ENCODE measurements at regions not wholly inside any gene's neighbourhood (a gene's known extent, or its start where the extent isn't known, plus 50 kb on each side); places are given as distances from the start of the nearest gene placed in this dataset.

- WGBS (ENCODE audit: extremely low coverage, insufficient coverage, low lambda C conversion rate) = no CpG with 5 or more reads among the region's 13 CpGs
- Histone ChIP-seq H3K79me1 (ENCODE audit: low read length) (no peaks in the 10 kb centered on the region), H3K27me3 (ENCODE audit: insufficient read depth, low read length, poor library complexity) (no peaks in the 10 kb centered on the region)
Observed at GRCh38 chr22:19615001-19615461, 90.8 kb upstream of the CLDN5 start.

GRCh38 chr22:19615867-19616581, 91.8 kb upstream of the CLDN5 start:
- Histone ChIP-seq H3K4ac (ENCODE audit: low read depth, low read length) (no peak overlapping the region), H3K27me3 (ENCODE audit: insufficient read depth, low read length, poor library complexity) (no peaks in the 10 kb centered on the region), H3K4me2 (ENCODE audit: low read length) (no peak overlapping the region), H3K4me3 (ENCODE audit: low read length) (no peak overlapping the region), H3K56ac (ENCODE audit: low read length) (no peak overlapping the region), H3K27ac (ENCODE audit: low read depth, low read length) (no peak overlapping the region), H4K5ac (ENCODE audit: low read length) (no peak overlapping the region), H3K18ac (ENCODE audit: low read length) (no peak overlapping the region), H3K36me3 (ENCODE audit: control insufficient read depth, insufficient read depth, low read length) (no peaks in the 10 kb centered on the region), H2BK5ac (ENCODE audit: low read length) (no peak overlapping the region), H3K9ac (ENCODE audit: low read length) (no peak overlapping the region), H3K79me1 (ENCODE audit: low read length) (no peaks in the 10 kb centered on the region), H2BK120ac (ENCODE audit: low read depth, low read length) (no peak overlapping the region), H2AK5ac (ENCODE audit: low read length) (no peak overlapping the region), H3K23ac (ENCODE audit: low read length) (no peak overlapping the region), H4K8ac (ENCODE audit: low read depth, low read length) (no peak overlapping the region), H2BK15ac (replicated peaks; ENCODE audit: low read depth) (no peak overlapping the region), H3K79me2 (ENCODE audit: control insufficient read depth, insufficient read depth, low read length) (no peaks in the 10 kb centered on the region), H3K4me1 (ENCODE audit: control insufficient read depth, low read depth, low read length) (no peaks in the 10 kb centered on the region)
- no peak for DNase-seq
- WGBS (ENCODE audit: extremely low coverage, insufficient coverage, low lambda C conversion rate) = no CpG with 5 or more reads among the region's 9 CpGs

More at GRCh38 chr22:19615001-19615461, 90.8 kb upstream of the CLDN5 start:
- Histone ChIP-seq H3K27ac (ENCODE audit: low read depth, low read length) (no peak overlapping the region), H3K79me2 (ENCODE audit: control insufficient read depth, insufficient read depth, low read length) (no peaks in the 10 kb centered on the region), H3K4me3 (ENCODE audit: low read length) (no peak overlapping the region), H3K4ac (ENCODE audit: low read depth, low read length) (no peak overlapping the region), H4K8ac (ENCODE audit: low read depth, low read length) (no peak overlapping the region), H3K9ac (ENCODE audit: low read length) (no peak overlapping the region), H3K56ac (ENCODE audit: low read length) (no peak overlapping the region), H2AK5ac (ENCODE audit: low read length) (no peak overlapping the region), H2BK120ac (ENCODE audit: low read depth, low read length) (no peak overlapping the region), H2BK15ac (replicated peaks; ENCODE audit: low read depth) (no peak overlapping the region), H3K23ac (ENCODE audit: low read length) (no peak overlapping the region), H3K36me3 (ENCODE audit: control insufficient read depth, insufficient read depth, low read length) (no peaks in the 10 kb centered on the region), H3K18ac (ENCODE audit: low read length) (no peak overlapping the region), H4K5ac (ENCODE audit: low read length) (no peak overlapping the region), H3K4me2 (ENCODE audit: low read length) (no peak overlapping the region), H2BK5ac (ENCODE audit: low read length) (no peak overlapping the region), H3K4me1 (ENCODE audit: control insufficient read depth, low read depth, low read length) (no peaks in the 10 kb centered on the region)
- DNase-seq = no peak

DNA sequence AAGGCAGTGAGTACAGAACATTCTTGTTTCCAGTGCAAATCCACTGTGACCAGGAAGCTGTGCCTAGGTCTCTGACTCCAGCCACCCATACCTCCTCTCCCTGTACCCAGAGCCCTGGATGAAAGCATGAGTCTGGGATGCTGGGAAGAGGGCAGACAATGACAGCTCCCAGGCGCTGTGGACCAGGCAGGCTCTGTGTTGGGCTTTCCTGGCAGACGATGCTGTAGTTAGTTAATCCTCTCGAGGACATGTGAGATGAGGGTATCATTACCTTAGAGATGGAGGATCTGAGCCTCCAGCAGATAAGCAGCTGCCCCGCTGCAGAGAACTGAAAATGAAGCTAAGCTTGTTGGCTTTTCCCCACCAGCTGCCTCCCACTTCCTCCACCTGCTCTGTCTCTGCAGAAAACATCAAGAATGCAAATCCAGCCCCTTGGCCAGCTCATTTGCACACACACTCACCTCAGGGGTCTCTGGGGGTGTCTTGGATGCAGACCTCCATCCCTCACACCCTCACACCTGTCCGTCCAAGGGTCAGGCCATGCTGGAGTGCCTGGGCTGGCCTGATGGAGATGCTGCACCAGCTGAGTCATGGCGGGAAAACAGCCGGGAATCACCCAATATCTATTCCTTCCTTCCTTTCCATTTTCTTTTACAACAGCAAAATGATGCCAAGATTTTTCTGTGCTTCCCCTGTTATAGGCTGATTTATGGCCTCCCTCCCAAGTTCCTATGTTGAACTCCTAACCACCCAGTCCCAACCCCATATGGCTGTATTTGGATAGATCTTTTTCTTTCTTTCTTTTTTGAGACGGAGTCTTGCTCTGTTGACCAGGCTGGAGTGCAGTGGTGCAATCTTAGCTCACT, 94.9 kb upstream of the SEPTIN5 start:
- Histone ChIP-seq H3K56ac (ENCODE audit: low read length) (no peak overlapping the region), H3K27ac (ENCODE audit: low read depth, low read length) (no peak overlapping the region), H3K4me3 (ENCODE audit: low read length) (no peak overlapping the region), H2BK120ac (ENCODE audit: low read depth, low read length) (no peak overlapping the region), H3K18ac (ENCODE audit: low read length) (no peak overlapping the region), H3K79me2 (ENCODE audit: control insufficient read depth, insufficient read depth, low read length) (no peaks in the 10 kb centered on the region), H4K8ac (ENCODE audit: low read depth, low read length) (no peak overlapping the region), H3K23ac (ENCODE audit: low read length) (no peak overlapping the region), H2AK5ac (ENCODE audit: low read length) (no peak overlapping the region), H3K9ac (ENCODE audit: low read length) (no peak overlapping the region), H3K79me1 (ENCODE audit: low read length) (no peaks in the 10 kb centered on the region), H3K4ac (ENCODE audit: low read depth, low read length) (no peak overlapping the region), H2BK15ac (replicated peaks; ENCODE audit: low read depth) (no peak overlapping the region), H3K36me3 (ENCODE audit: control insufficient read depth, insufficient read depth, low read length) (no peaks in the 10 kb centered on the region), H4K5ac (ENCODE audit: low read length) (no peak overlapping the region), H2BK5ac (ENCODE audit: low read length) (no peak overlapping the region), H3K27me3 (ENCODE audit: insufficient read depth, low read length, poor library complexity) (no peaks in the 10 kb centered on the region), H3K4me2 (ENCODE audit: low read length) (no peak overlapping the region), H3K4me1 (ENCODE audit: control insufficient read depth, low read depth, low read length) (no peaks in the 10 kb centered on the region)
- WGBS (ENCODE audit: extremely low coverage, insufficient coverage, low lambda C conversion rate) = no CpG with 5 or more reads among the region's 8 CpGs
- DNase-seq = no peak

DNA sequence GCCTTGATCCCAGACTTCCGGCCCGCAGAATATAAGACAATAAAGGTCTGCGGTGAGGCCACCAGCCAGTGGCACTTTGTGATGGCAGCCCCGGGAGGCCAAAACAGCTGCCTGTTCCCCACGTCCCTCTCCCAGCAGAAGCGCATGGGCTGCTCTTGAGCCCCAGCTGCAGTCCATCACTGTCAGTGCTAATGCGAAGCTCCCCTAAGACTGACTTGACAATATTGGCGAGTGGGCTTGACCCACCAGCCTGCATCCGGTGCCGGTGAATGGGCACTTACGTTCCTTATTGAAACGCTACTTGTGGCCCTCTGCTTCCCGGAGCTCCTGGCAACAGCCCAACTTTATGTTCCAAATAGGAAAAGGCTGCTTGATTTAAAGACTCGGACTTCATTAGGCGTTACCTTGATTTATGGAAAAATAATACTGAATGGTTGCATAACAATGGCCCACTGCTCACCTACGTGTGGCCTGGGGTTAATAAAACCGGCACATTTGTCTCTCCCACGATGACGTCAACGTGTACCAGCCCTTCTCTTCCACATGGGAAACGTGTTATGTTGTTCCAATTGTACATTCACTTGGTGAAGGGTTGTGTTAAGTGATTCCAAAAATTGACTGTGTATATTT, 93.4 kb upstream of the SEPTIN5 start:
- H2BK5ac ChIP-seq (ENCODE audit: low read length) = no peak overlapping the region
- no peak overlapping the region for H3K23ac ChIP-seq (ENCODE audit: low read length)
- no peaks in the 10 kb centered on the region for H3K4me1 ChIP-seq (ENCODE audit: control insufficient read depth, low read depth, low read length)
- H3K27ac ChIP-seq (ENCODE audit: low read depth, low read length) = no peak overlapping the region
- H3K27me3 ChIP-seq (ENCODE audit: insufficient read depth, low read length, poor library complexity) = no peaks in the 10 kb centered on the region
- DNase-seq = no peak
- no peak overlapping the region for H2BK15ac ChIP-seq (replicated peaks; ENCODE audit: low read depth)
- H2BK120ac ChIP-seq (ENCODE audit: low read depth, low read length) = no peak overlapping the region
- H2AK5ac ChIP-seq (ENCODE audit: low read length) = no peak overlapping the region
- H3K56ac ChIP-seq (ENCODE audit: low read length) = no peak overlapping the region
- H3K79me2 ChIP-seq (ENCODE audit: control insufficient read depth, insufficient read depth, low read length) = no peaks in the 10 kb centered on the region
- no peak overlapping the region for H3K18ac ChIP-seq (ENCODE audit: low read length)
- H3K4me2 ChIP-seq (ENCODE audit: low read length) = no peak overlapping the region
- H3K9ac ChIP-seq (ENCODE audit: low read length) = no peak overlapping the region
- no CpG with 5 or more reads among the region's 21 CpGs for WGBS (ENCODE audit: extremely low coverage, insufficient coverage, low lambda C conversion rate)
- H3K4me3 ChIP-seq (ENCODE audit: low read length) = no peak overlapping the region
- H3K4ac ChIP-seq (ENCODE audit: low read depth, low read length) = no peak overlapping the region
- H3K36me3 ChIP-seq (ENCODE audit: control insufficient read depth, insufficient read depth, low read length) = no peaks in the 10 kb centered on the region
- H3K79me1 ChIP-seq (ENCODE audit: low read length) = no peaks in the 10 kb centered on the region
- no peak overlapping the region for H4K5ac ChIP-seq (ENCODE audit: low read length)
- H4K8ac ChIP-seq (ENCODE audit: low read depth, low read length) = no peak overlapping the region

GRCh38 chr22:19621373-19622060, 92.8 kb upstream of the SEPTIN5 start:
- Histone ChIP-seq H3K36me3 (ENCODE audit: control insufficient read depth, insufficient read depth, low read length) (no peaks in the 10 kb centered on the region), H3K79me2 (ENCODE audit: control insufficient read depth, insufficient read depth, low read length) (no peaks in the 10 kb centered on the region), H4K5ac (ENCODE audit: low read length) (no peak overlapping the region), H2BK120ac (ENCODE audit: low read depth, low read length) (no peak overlapping the region), H3K27ac (ENCODE audit: low read depth, low read length) (no peak overlapping the region), H2BK5ac (ENCODE audit: low read length) (no peak overlapping the region), H3K4me2 (ENCODE audit: low read length) (no peak overlapping the region), H3K9ac (ENCODE audit: low read length) (no peak overlapping the region), H3K4ac (ENCODE audit: low read depth, low read length) (no peak overlapping the region), H4K8ac (ENCODE audit: low read depth, low read length) (no peak overlapping the region), H2AK5ac (ENCODE audit: low read length) (no peak overlapping the region), H3K4me1 (ENCODE audit: control insufficient read depth, low read depth, low read length) (no peaks in the 10 kb centered on the region), H3K79me1 (ENCODE audit: low read length) (no peaks in the 10 kb centered on the region), H2BK15ac (replicated peaks; ENCODE audit: low read depth) (no peak overlapping the region), H3K4me3 (ENCODE audit: low read length) (no peak overlapping the region), H3K18ac (ENCODE audit: low read length) (no peak overlapping the region), H3K23ac (ENCODE audit: low read length) (no peak overlapping the region), H3K27me3 (ENCODE audit: insufficient read depth, low read length, poor library complexity) (no peaks in the 10 kb centered on the region), H3K56ac (ENCODE audit: low read length) (no peak overlapping the region)
- WGBS (ENCODE audit: extremely low coverage, insufficient coverage, low lambda C conversion rate) = no CpG with 5 or more reads among the region's 18 CpGs
- peak; percentile 69 for DNase-seq

Measured in mesendoderm (in vitro differentiated cells).